NCI-H226 (cell line): ENCODE measurements at regions not wholly inside any gene's neighbourhood (a gene's known extent, or its start where the extent isn't known, plus 50 kb on each side); places are given as distances from the start of the nearest gene placed in this dataset.

Source experiments
- DNase-seq: peaks from one replicate; pipeline ENCODE4 v3.0.0-alpha.2; 2015

GRCh38 chr12:108462686-108463085 is 52.4 kb upstream of the FICD start:
- DNase-seq, result no peak

DNA sequence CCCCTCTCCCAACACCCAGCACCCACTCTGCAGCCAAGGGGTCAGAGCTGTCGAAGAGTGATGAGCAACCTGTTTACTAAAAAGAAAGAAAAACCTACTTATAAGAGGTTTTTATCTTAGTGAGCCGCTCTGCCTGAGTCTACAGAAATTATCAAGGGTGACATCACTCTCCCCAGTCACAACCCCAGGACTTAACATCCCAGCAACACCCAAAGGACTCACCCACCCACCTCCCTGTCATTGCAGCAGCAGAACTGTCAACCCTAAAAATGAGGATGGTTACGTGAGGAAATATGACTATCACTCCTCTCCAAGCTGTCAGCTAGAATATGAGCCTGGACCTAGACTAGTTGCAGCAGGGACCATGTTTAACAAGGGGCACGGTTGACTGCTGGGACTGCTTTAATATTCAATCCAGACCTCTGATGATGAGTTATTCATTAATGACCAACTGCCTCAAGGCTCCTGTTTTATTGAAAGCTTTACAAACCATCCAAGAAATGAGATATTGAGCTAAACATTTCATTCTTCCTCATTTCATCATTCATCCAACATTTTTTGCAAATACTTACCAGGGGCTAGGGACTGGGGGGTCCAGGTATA is 53.9 kb upstream of the FICD start:
- DNase-seq, result no peak

DNA sequence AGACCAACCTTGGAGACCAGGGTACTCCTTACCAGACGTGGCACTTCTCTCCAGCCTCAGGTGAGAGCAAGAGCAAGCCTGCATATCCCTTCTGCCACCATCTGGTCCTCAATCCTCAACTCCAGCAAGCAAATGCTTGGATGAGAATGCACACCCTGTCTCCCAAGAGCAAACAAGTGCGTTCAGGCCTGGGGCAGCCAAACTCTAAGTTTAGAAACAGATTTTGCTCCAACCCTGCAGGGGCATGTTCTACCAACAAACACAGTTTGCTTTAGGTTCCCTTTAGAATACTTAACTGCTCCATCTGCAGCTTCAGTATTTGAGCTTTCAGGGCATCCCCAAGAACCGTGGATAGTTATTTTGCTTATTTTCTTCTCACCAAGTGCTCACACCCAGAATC is 55.9 kb upstream of the FICD start:
- no peak for DNase-seq

DNA sequence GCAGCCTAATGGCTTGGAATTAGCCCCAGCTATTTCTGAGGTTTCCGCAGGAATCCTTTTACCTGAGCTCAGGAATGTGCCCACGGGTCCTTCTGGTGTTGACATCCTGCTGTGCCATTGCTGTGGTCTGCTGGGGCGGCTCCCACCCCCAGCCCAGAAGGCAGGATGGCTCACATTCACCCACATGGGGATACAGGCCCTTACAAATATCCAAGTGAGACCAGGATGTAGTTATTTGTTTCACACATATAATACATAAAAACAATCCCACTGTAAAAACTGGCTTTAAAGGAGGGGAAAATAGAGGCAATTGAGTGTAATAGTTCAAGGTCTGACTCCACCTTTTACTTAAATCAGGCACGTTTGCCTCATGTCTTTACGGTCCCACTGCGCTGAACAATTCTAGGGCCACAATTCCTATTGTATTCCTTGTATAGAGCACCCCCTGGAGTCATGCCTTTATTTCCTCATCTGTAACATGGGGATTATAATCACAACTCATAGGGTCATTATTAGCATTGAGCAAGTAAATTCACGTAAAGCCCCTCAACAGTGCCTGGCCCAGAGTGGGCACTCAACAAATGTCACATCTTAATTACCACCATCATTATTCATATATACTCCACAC is 57.2 kb upstream of the FICD start:
- DNase-seq, result no peak

DNA sequence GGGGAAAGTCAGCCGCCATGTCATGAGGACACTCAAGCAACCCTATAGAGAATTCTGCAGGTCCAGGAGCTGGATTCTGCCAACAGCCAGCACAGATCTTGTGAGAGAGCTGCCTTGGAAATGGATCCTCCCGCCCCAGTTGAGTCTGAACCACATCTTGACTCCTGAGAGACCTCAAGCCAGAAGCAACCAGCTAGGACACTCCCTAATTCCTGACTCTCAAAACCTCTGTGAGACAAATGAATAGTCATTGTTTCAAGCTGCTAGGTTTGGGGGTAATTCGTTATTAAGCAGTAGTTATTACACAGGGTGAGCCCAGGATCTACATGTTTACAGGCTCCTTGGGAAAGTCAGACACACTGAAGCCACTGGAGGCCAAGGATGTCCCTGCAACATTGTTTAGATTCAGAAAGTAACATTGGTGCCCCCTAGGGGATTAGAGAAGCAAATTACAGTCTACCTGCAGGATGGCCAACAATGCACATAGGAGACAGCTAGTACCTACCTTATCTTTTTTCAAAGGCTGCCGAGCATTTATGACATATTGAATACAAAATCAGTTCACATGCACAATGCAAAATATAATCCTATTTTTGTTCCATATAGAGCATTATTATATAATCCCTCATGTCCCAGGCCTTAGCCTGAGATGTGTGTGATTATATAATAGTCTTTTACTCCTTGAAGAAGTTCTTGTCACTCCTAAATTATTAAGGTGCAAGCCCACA is 57.9 kb upstream of the FICD start:
- DNase-seq, result peak; percentile 28

- DNase-seq, result no peak
Observed at GRCh38 chr12:108455706-108456105, 59.4 kb upstream of the FICD start.

GRCh38 chr12:108454539-108455139 is 60.4 kb upstream of the FICD start:
- DNase-seq, result no peak

DNA sequence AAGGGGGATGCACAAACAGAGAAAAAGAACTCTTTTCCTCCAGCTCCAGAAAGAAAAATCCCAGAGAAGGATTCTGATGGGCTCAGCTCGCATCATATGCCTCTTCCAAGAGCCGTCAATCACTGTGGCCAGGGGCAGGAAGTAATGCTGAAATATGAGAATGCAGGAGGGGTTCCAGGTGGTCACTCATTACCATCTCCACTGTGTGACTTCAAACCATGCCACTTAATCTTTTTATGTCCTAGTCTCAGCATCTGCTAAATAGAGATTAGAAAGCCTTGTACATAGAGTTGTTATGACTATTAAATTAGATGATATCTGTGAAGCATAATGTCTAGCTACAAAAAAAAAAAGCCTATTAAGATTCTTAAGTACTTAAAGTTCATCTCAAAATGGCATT is 65.6 kb upstream of the FICD start:
- no peak for DNase-seq

DNA sequence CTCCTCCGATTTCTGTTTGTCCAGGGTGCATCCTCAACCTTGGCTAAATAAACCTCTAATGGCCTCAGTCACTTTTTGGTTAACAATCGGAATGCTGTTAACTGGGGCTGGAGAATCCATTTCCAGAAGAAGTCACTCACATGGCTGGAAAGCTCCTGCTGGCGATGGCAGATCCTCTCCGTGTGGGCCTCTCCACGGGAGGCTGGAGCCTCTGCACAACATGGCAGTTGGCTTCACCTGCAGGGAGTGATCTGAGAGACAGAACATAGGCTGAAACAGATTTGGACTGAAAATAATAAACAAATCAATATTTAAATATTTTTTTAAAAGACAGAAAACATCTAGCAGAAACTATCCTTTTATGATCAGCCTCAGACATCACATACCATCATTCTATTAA is 66.8 kb upstream of the FICD start:
- DNase-seq, result no peak

DNA sequence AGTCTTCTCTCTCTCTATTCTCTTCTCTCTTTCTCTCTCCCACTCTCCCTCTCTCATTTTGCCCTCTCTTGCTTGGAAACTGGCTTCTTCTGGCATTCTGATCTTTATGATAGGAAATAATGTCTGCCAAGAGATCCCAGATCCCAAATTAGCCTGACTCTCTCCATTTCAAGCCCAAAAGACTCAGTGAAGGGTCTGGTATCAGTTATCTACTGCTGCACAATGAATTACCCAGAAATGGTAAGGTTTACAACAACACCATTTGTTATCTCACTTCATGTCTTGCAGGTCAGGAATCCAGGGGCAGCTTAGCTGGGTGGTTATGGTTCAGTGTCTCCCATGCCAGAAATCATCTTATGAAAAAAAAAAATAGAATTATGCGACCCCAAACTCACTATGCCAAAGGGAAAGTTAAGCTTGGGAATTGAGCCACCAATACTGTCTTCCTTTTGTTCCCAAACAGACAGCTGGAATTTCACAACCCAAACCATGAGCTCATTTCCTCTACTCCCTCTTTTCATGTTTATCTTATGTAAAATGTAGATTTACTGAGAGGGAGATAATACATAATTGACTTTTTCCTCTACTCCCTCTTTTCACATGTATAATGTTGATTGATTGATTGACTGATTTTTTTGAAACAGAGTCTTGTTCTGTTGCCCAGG is 67.8 kb upstream of the FICD start:
- DNase-seq, result peak; percentile 59

DNA sequence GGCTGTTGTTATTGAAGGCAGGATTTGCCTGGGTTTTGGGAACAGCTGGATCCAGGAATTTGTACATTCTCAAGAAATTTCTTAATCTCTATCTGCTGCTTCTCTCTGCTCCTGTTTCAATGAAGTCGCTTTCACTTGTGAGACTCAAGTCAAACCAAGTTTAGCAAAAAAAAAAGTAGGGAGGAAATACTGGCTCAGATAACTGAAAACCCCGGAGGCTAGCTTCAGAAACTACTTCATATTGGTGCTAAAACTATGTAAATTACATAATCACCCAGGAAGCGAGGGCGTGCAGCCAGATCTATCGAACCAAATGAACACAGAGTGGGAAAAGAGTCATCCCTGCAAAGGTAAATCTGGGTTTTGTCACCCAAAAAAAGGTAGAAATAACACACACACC is 68.3 kb upstream of the FICD start:
- DNase-seq, result peak; percentile 78

DNA sequence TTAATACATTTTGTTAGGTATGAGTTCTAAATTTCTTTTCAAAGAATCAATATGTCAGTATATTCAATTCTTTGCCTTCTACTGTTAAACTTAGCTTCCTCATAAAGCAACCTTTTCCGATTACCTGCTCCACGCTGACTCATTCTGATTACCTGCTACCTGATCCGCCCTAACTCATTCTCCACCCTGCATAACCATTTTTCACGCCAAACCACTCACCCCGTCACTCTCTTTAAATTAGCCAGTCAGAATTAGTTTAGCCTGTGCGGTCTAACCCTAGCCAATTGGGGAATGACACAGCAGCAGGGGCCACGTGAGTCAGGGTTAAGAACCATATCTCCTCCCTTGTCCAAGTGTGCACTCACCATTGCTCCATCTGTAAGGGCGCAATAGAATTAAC is 72.2 kb upstream of the FICD start:
- no peak for DNase-seq

DNA sequence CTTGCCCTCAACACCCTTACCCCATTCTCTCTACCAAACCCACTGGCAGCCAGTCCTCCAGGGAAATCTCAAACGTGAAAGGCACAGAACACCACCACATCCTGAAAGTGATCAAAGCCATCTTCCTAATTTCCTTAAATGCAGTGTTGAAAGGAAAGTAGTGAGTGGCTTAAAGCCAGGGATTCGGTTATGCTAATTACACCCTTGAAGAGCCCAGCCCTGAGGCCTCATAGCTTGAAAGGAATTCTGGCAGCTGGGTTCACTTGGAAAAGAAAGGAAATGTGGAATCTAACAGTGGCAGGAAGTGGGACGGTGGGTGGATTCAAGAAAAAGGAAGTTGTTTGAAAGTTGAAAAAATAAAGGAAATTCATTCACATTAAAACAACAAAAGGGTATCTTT is 73.0 kb upstream of the FICD start:
- DNase-seq, result no peak

- no peak for DNase-seq
Observed at GRCh38 chr12:108441549-108441948, 73.5 kb upstream of the FICD start.

- DNase-seq, result no peak
Observed at GRCh38 chr12:108440736-108441135, 74.3 kb upstream of the FICD start.

GRCh38 chr12:108438667-108439066 is 76.4 kb upstream of the FICD start:
- no peak for DNase-seq

- no peak for DNase-seq
Observed at GRCh38 chr12:108432423-108433121, 82.5 kb upstream of the FICD start.

DNA sequence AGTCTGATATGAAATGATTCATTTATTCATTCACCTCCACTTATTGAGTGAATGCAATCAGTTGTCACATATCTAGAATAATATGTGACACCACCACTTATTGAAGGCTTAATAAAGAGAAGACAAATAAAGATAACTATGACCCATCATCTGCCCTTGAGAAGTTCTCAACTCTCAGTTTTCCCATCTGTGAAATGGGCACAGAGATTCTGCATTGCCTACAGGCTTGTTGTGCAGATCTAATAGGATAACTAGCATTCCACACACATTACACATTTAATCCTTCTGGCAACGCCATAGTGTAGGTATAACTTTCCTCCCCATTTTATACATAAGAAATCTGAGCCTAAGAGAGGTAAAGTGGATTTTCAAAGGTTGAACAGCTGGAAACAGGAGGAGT is 84.2 kb upstream of the FICD start:
- no peak for DNase-seq

DNA sequence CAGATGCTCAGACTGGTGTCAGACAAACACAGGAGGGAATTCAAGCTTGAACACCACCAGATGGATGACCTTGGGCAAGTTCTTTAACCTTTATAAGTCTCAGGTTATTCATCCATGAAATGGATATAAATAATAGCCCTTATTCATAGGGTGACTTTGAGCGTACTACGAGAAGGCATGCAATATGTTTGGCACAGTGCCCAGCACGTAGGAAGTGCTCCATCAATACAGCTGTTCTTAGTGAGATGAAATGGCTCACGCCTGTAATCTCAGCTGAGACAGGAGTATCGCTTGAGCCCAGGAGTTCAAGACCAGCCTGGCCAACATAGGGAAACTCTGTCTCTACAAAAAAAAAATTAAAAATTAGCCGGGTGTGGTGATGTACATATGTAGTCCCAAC is 84.8 kb upstream of the FICD start:
- DNase-seq, result no peak

GRCh38 chr12:108425238-108425795 is 86.2 kb upstream of the CMKLR1 start:
- DNase-seq, result no peak

DNA sequence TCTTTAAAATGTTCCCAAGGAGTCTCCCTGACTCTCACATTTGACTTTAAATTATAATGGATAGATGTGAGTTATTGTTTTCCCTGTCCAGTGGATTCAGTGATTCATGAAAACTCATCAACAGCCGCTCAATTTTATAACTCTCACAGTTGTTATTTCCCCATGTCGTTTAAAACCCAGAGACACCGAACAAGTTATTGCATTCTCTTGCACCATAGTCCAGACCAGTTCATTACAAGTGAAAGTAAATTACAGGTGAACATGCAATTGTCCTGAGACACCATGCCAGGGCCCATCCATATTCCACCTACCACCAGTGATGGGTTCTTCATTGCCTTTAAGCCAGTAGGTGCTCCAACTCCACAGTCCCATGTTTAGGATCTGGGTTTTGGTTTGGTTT is 85.7 kb upstream of the CMKLR1 start:
- DNase-seq, result no peak

DNA sequence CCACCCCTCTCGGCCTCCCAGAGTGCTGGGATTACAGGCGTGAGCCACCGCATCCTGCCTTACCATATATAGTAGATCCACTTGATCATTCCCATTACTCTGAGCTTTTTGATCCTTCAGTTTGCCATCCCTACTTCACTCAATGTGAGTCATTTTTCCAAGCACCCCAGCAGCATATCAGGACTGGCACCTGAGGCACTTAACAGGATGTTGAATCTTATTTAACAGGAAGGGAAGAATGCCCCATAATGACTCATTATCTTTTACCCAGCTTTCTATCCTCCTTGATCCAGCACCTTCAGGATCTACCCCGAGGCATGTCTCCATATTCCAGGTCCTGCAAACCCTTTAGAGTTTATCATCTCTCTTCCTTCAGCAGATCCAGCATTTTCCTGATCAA is 84.9 kb upstream of the CMKLR1 start:
- DNase-seq, result no peak

GRCh38 chr12:108423486-108423885 is 84.4 kb upstream of the CMKLR1 start:
- no peak for DNase-seq
